ENCODE measurements at regions not wholly inside any gene's neighbourhood (a gene's known extent, or its start where the extent isn't known, plus 50 kb on each side); places are given as distances from the start of the nearest gene placed in this dataset.

DNA sequence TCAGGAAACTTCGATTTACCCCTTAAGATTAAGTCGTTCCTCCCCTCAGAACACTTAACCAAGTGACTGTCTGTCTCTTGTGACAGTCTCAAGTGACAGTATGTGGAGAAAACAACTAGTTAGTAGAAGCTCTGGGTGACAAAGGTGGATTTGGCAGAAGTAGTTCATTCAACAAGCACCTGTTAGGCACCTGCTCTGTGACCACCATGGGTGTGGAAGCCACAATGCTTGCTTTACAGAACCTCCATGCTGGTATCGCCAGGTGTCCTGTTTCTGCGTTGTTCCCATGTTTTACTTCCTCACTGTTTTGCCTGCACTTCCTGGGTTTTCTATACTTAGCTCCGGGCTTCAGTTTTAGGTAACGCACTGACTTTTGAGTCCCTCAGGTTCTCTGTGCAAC, 337.4 kb upstream of the DCC start:
- TF ChIP-seq, protein P1, sequence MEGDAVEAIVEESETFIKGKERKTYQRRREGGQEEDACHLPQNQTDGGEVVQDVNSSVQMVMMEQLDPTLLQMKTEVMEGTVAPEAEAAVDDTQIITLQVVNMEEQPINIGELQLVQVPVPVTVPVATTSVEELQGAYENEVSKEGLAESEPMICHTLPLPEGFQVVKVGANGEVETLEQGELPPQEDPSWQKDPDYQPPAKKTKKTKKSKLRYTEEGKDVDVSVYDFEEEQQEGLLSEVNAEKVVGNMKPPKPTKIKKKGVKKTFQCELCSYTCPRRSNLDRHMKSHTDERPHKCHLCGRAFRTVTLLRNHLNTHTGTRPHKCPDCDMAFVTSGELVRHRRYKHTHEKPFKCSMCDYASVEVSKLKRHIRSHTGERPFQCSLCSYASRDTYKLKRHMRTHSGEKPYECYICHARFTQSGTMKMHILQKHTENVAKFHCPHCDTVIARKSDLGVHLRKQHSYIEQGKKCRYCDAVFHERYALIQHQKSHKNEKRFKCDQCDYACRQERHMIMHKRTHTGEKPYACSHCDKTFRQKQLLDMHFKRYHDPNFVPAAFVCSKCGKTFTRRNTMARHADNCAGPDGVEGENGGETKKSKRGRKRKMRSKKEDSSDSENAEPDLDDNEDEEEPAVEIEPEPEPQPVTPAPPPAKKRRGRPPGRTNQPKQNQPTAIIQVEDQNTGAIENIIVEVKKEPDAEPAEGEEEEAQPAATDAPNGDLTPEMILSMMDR (conservative IDR thresholded peaks at IDR 0.05; ENCODE audit: low read depth, low read length), result no peak
- no peak for TF ChIP-seq EZH2 (IDR thresholded peaks at IDR 0.05; ENCODE audit: low read length, unreplicated experiment)
